GM13976 (cell line): ENCODE measurements at regions not wholly inside any gene's neighbourhood (a gene's known extent, or its start where the extent isn't known, plus 50 kb on each side); places are given as distances from the start of the nearest gene placed in this dataset.

ENCODE experiments used
- DNase-seq: peaks from one replicate; pipeline ENCODE4 v3.0.0; 2012; ENCODE audit warnings: low spot score
- CTCF ChIP-seq: IDR thresholded peaks from 2 replicates; pipeline ENCODE4 v1.5.1; 2012; ENCODE audit warnings: borderline replicate concordance, mild to moderate bottlenecking; ENCODE audit not compliant: insufficient read depth; ENCODE audit errors: extremely low read depth, missing control alignments, control extremely low read depth
- in situ Hi-C: fragments of 300-500 bp; cut with MboI; formaldehyde crosslinking; loops from one replicate; pipeline ENCODE4 v1.12.0; 2022; ENCODE audit warnings: low sequenced_read_pairs, mixed read lengths, inconsistent platforms; ENCODE audit not compliant: unreplicated experiment

DNA sequence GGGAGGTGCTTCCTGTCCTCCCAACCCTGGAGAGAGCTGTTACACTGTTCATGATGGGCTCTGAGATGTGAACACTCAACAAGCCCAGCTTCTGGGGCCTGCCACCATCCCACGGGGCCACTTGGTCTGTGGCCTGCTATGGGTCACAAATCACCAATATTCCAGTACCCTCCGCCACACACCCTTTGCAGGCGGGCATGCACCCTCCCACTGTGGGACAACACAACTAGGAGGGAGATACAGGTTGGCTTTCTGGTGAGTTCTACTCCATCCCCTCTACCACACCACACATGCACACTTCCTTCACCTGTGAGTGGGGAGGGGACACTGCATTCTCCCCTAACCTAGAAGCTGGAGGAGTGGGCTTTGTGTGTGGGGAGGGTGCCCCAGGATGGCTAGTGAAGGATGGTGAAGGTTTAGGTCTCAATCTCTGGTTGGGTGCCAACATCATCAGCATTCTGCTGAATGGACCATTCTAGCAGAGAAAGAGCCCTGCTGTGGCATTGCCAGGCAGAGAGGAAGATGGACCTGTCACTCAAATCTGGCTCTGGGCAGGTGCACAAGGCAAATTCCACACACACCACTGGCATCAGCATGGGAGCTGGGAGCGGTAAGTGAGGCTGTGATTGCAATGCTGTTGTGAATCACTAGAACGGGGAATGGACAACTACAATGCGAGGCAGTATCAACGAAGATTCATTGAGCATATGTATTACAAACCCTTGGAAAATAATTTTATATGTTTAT lies 175.1 kb downstream of the THBS2 start:
- TF ChIP-seq CTCF = no peak
- DNase-seq = no peak
- in situ Hi-C loops = no loop called here

DNA sequence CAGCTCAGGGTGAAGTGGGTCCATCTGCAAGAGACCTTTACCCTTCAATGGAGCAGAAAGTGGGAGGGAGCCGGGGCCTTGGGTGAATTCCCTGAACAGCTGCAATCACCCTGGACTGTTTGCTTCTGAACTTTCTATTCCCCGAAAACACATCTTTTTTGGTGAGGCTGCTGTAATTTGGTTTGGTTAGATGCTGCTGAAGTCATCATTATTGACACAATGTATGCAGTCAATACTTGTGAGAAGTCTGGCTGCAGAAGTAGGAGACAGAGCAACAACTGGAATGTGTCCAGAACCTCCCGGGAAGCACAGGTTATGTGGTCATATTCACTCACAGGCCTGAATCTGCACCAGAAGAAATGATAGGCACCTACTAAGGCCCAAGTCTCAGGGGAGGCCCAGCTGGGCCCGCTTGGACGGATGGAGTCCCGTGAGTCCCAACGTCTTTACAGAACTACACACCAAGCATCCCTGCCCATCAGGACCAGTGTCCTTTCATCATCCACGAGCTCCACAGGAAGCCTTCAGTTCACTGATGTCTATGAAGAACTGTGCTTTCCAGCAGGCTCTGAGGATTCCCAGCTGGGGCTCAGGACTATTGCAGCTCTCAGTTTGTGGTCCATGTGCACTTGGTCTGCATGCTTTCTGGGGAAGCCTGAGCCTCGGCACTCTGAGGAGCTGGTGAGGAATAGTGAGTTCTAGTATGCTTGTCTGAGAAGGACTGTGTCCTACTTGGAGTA lies 177.6 kb downstream of the THBS2 start:
- in situ Hi-C loops = no loop called here
- DNase-seq = no peak
- no peak for TF ChIP-seq CTCF

DNA sequence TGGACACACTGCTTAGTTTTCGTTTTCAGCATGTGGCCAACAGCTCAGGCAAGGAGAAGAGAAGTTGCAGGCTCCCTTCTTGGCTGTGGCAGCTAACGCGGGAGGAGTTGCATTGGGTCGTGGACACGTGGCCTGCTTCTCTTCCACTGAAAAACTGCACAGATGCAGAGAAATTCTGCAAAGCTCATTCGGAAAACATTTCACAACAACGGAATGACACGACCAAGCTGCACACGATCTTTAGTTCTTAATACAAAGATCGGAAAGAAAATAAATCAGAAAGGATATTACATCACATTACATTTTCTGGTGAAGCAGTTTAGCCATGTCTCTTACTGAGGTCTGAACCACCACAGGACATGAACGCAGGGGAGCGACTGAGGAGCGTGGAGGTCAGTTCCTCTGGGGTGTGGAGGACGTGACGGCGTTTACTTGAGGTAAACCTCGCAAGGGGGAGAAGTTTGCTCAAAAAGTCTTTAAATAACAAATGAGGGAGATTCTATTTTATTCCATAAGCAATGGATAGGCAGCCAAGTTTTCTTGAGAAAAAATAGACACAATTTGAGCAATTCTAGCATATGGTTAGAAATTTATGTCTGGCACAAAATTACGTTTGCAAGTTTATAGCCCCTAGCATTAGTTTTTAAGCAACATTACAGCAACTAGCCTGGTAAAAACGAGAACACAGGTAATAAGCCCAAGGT lies 178.3 kb downstream of the THBS2 start:
- DNase-seq = no peak
- in situ Hi-C loops = no loop called here
- TF ChIP-seq CTCF = no peak

GRCh38 chr6:169074526-169074925 lies 179.1 kb downstream of the THBS2 start:
- in situ Hi-C loops = no loop called here
- no peak for DNase-seq
- TF ChIP-seq CTCF = no peak

DNA sequence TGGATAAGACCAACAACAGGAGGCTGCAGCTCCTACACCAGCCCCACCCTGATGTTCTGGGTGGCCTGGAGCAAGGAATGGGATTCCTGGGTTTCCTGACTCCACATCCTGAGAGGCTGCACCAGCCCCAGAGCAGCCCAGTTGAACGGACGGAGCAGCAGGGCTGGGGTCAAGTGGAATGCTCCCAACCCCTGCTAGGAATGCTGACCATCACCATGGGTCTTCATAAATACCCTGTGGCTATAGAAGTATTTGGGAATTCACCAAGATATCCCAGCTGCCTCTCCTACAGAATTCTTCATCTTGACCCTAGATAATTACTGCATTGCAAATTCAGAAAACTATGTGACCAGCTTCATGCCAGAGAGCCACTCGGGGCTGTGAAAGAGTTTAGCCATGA lies 180.3 kb downstream of the THBS2 start:
- in situ Hi-C loops = no loop called here
- DNase-seq = no peak
- TF ChIP-seq CTCF = no peak

GRCh38 chr6:169072127-169073042 lies 181.3 kb downstream of the THBS2 start:
- in situ Hi-C loops = no loop called here
- DNase-seq = no peak
- TF ChIP-seq CTCF = no peak
